ENCODE measurements at regions not wholly inside any gene's neighbourhood (a gene's known extent, or its start where the extent isn't known, plus 50 kb on each side); places are given as distances from the start of the nearest gene placed in this dataset.

- DNase-seq (ENCODE audit: low read depth in 1 of 2, low spot score in 2 of 2) (no peak), FAIRE-seq (no peak)
- Histone ChIP-seq H3K56ac (replicated peaks; ENCODE audit: insufficient read length, low read depth, low read length) (no peak overlapping the region), H3K9me3 (ENCODE audit: insufficient read depth in 2 of 2, low read depth in 1 of 2, low read length in 1 of 2) (no peaks in the 10 kb centered on the region), H2BK20ac (ENCODE audit: low read length) (no peak overlapping the region), H4K5ac (ENCODE audit: insufficient read length, low read depth, low read length) (no peak overlapping the region), H2BK12ac (ENCODE audit: low read depth, low read length) (no peak overlapping the region), H4K20me1 (replicated peaks in 1 of 2; ENCODE audit: control insufficient read depth in 1 of 2, insufficient read depth in 2 of 2, low read length in 2 of 2) (no peaks in the 10 kb centered on the region), H3K4ac (replicated peaks; ENCODE audit: insufficient read length, low read depth, low read length) (no peak overlapping the region), H3K4me2 (ENCODE audit: insufficient read depth in 1 of 2, low read depth in 2 of 2, low read length in 2 of 2) (no peak overlapping the region), H4K91ac (replicated peaks; ENCODE audit: insufficient read length, low read length) (no peak overlapping the region), H2BK15ac (ENCODE audit: low read length) (no peak overlapping the region), H2AK5ac (ENCODE audit: low read depth, low read length) (no peak overlapping the region), H3K79me1 (ENCODE audit: low read depth, low read length) (no peaks in the 10 kb centered on the region), H3K27me3 (replicated peaks in 1 of 4; ENCODE audit: control insufficient read depth in 3 of 4, extremely low read depth in 1 of 4, insufficient read depth in 3 of 4, low read length in 3 of 4) (no peaks in the 10 kb centered on the region), H2BK5ac (ENCODE audit: low read depth, low read length) (no peak overlapping the region), H3K27ac (ENCODE audit: low read depth, low read length) (no peak overlapping the region), H3K14ac (ENCODE audit: insufficient read length) (no peak overlapping the region), H3K4me1 (replicated peaks in 1 of 4; ENCODE audit: control insufficient read depth in 3 of 4, insufficient read depth in 4 of 4, low read length in 3 of 4) (no peaks in the 10 kb centered on the region; a peak in 1 of 7 replicates), H3K23ac (ENCODE audit: insufficient read length) (no peak overlapping the region), H4K8ac (ENCODE audit: extremely low read depth, insufficient read depth, low read length) (no peak overlapping the region), H3K9ac (replicated peaks in 1 of 4; ENCODE audit: extremely low read depth in 1 of 4, low read depth in 3 of 4, low read length in 3 of 4) (no peak overlapping the region), H3K4me3 (ENCODE audit: extremely low read depth in 1 of 4, insufficient read depth in 2 of 4, low read depth in 3 of 4, low read length in 4 of 4) (no peak overlapping the region), H2BK120ac (replicated peaks; ENCODE audit: low read depth, low read length) (no peak overlapping the region), H3K79me2 (ENCODE audit: control insufficient read depth in 1 of 2, insufficient read depth in 2 of 2, low read length in 2 of 2) (no peaks in the 10 kb centered on the region), H2AFZ (ENCODE audit: low read length) (no peak overlapping the region), H3K36me3 (ENCODE audit: control insufficient read depth in 2 of 4, insufficient read depth in 4 of 4, low read length in 3 of 4) (no peaks in the 10 kb centered on the region), H3K23me2 (ENCODE audit: low read depth, low read length) (no peaks in the 10 kb centered on the region), H3K18ac (ENCODE audit: extremely low read depth, low read length) (no peak overlapping the region)
- WGBS, 2 experiments (ENCODE audit: extremely low coverage in 1 of 2, insufficient coverage in 1 of 2, insufficient read length in 1 of 2, insufficient replicate concordance in 2 of 2, low coverage in 1 of 2, low lambda C conversion rate in 2 of 2, missing lambda C conversion rate in 1 of 2), result 87% methylated on average over 3 of the region's 3 CpGs; no CpG with 5 or more reads in 1 of the 2 experiments
- ChIA-PET CTCF (ENCODE audit: partially characterized antibody) (interaction anchor here (1.3 kb wide), 1 partner anchor 39 kb away, joined by 3 read pairs; no protein-coding TSS in a partner anchor), POLR2A (ENCODE audit: partially characterized antibody) (no interaction called here)
- no peak for TF ChIP-seq SP2 (IDR thresholded peaks at IDR 0.05; ENCODE audit: low read length)
- TF ChIP-seq CREB1 (IDR thresholded peaks at IDR 0.05), result no peak
- no peak for TF ChIP-seq BRCA1 (IDR thresholded peaks at IDR 0.05; ENCODE audit: low read depth, low read length)
- TF ChIP-seq E2F6 (IDR thresholded peaks at IDR 0.05), result no peak
- no peak for TF ChIP-seq TAF1 (IDR thresholded peaks at IDR 0.05; ENCODE audit: low read depth, low read length)
- no peak for TF ChIP-seq TAF7 (optimal IDR thresholded peaks at IDR 0.05; ENCODE audit: borderline replicate concordance, low read depth, low read length)
- TF ChIP-seq MAX (IDR thresholded peaks at IDR 0.05), result no peak
- TF ChIP-seq HDAC6 (IDR thresholded peaks at IDR 0.05; ENCODE audit: low read depth, low read length), result no peak
- TF ChIP-seq TCF12 (IDR thresholded peaks at IDR 0.05; ENCODE audit: low read depth, low read length), result no peak
- TF ChIP-seq SIRT6 (IDR thresholded peaks at IDR 0.05; ENCODE audit: low read length), result no peak
- TF ChIP-seq ATF2 (IDR thresholded peaks at IDR 0.05; ENCODE audit: low read length), result no peak
- no peak for TF ChIP-seq BCL11A (IDR thresholded peaks at IDR 0.05; ENCODE audit: low read depth in 2 of 2, low read length in 2 of 2)
- no peak for TF ChIP-seq KDM1A (IDR thresholded peaks at IDR 0.05; ENCODE audit: borderline replicate concordance, low read length)
- no peak for TF ChIP-seq CBX8 (IDR thresholded peaks at IDR 0.05; ENCODE audit: borderline replicate concordance, low read depth, low read length)
These were observed 501.6 kb upstream of the PSMD7 start for GRCh38 chr16:73794994-73795393.

Measured in H1 (cell line).